ENCODE measurements at regions not wholly inside any gene's neighbourhood (a gene's known extent, or its start where the extent isn't known, plus 50 kb on each side); places are given as distances from the start of the nearest gene placed in this dataset.

DNA sequence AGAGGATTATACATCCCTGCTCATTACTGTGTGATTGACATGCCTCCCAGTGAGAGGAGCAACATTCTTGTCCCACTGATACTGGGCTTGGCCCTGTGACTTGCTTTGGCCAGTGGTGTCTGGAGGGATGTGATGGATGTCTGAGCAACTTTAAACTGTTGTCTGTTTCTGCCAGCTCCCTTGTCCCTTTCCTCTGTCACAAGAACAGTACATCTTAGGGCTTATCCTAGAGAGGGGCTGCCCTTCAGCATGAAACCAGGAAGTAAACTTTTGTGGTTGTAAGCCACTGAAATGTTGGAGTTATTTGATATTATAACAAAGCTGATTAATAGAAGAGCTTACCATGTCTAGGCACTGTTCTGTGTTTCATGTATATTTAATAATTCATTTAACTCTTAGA lies 82.9 kb upstream of the GPRC5B start:
- TF ChIP-seq, protein P1, sequence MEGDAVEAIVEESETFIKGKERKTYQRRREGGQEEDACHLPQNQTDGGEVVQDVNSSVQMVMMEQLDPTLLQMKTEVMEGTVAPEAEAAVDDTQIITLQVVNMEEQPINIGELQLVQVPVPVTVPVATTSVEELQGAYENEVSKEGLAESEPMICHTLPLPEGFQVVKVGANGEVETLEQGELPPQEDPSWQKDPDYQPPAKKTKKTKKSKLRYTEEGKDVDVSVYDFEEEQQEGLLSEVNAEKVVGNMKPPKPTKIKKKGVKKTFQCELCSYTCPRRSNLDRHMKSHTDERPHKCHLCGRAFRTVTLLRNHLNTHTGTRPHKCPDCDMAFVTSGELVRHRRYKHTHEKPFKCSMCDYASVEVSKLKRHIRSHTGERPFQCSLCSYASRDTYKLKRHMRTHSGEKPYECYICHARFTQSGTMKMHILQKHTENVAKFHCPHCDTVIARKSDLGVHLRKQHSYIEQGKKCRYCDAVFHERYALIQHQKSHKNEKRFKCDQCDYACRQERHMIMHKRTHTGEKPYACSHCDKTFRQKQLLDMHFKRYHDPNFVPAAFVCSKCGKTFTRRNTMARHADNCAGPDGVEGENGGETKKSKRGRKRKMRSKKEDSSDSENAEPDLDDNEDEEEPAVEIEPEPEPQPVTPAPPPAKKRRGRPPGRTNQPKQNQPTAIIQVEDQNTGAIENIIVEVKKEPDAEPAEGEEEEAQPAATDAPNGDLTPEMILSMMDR (IDR thresholded peaks at IDR 0.05; ENCODE audit: insufficient read depth in 1 of 2, low read depth in 1 of 2, low read length in 1 of 2, severe bottlenecking in 1 of 2, unreplicated experiment in 1 of 2) = no peak
- no peaks in the 10 kb centered on the region for H3K9me3 Mint-ChIP-seq (ENCODE audit: unreplicated experiment)
- intact Hi-C loops (cut with micrococcal nuclease; ENCODE audit: unreplicated experiment) = no loop called here
- no peaks in the 10 kb centered on the region for H3K36me3 Mint-ChIP-seq (ENCODE audit: insufficient read depth, unreplicated experiment)
- no peak overlapping the region for H3K4me3 ChIP-seq (ENCODE audit: low read depth, low read length)
- no peaks in the 10 kb centered on the region for H3K9me3 ChIP-seq
- BruUV-seq (replicated peaks) = no TSS peak
- H3K27me3 Mint-ChIP-seq (ENCODE audit: insufficient read depth, unreplicated experiment) = peaks cover 6% of the 10 kb centered on the region
- no peaks in the 10 kb centered on the region for H3K4me1 ChIP-seq
- POLR2A ChIA-PET = no interaction called here
- H3K4me3 Mint-ChIP-seq (ENCODE audit: unreplicated experiment) = no peak overlapping the region
- no peak overlapping the region for H3K27ac Mint-ChIP-seq (ENCODE audit: unreplicated experiment)
- DNase-seq = no peak
- no peaks in the 10 kb centered on the region for H3K27me3 ChIP-seq (replicated peaks; ENCODE audit: control insufficient read depth, insufficient read depth, low read length)
- H3K4me1 Mint-ChIP-seq (ENCODE audit: low read depth, unreplicated experiment) = no peaks in the 10 kb centered on the region
- CTCF ChIA-PET = no interaction called here
- H3K36me3 ChIP-seq (ENCODE audit: control insufficient read depth, insufficient read depth, low read length) = no peaks in the 10 kb centered on the region

- ChIA-PET CTCF (no interaction called here), POLR2A (no interaction called here)
- Histone ChIP-seq H3K27me3 (replicated peaks; ENCODE audit: control insufficient read depth, insufficient read depth, low read length) (no peaks in the 10 kb centered on the region), H3K36me3 (ENCODE audit: control insufficient read depth, insufficient read depth, low read length) (no peaks in the 10 kb centered on the region), H3K4me3 (ENCODE audit: low read depth, low read length) (no peak overlapping the region), H3K9me3 (no peaks in the 10 kb centered on the region), H3K4me1 (no peaks in the 10 kb centered on the region)
- DNase-seq = no peak
- TF ChIP-seq, protein P1 (IDR thresholded peaks at IDR 0.05; ENCODE audit: insufficient read depth in 1 of 2, low read depth in 1 of 2, low read length in 1 of 2, severe bottlenecking in 1 of 2, unreplicated experiment in 1 of 2) = no peak
- intact Hi-C loops (cut with micrococcal nuclease; ENCODE audit: unreplicated experiment) = no loop called here
- BruUV-seq (replicated peaks) = no TSS peak
- H3K27me3 Mint-ChIP-seq (ENCODE audit: insufficient read depth, unreplicated experiment) = peaks cover 16% of the 10 kb centered on the region
- no peak overlapping the region for H3K4me3 Mint-ChIP-seq (ENCODE audit: unreplicated experiment)
- H3K9me3 Mint-ChIP-seq (ENCODE audit: unreplicated experiment) = no peaks in the 10 kb centered on the region
- H3K36me3 Mint-ChIP-seq (ENCODE audit: insufficient read depth, unreplicated experiment) = no peaks in the 10 kb centered on the region
- H3K4me1 Mint-ChIP-seq (ENCODE audit: low read depth, unreplicated experiment) = no peaks in the 10 kb centered on the region
- H3K27ac Mint-ChIP-seq (ENCODE audit: unreplicated experiment) = no peak overlapping the region
These were observed 78.7 kb upstream of the GPRC5B start for GRCh38 chr16:19963301-19963700.

DNA sequence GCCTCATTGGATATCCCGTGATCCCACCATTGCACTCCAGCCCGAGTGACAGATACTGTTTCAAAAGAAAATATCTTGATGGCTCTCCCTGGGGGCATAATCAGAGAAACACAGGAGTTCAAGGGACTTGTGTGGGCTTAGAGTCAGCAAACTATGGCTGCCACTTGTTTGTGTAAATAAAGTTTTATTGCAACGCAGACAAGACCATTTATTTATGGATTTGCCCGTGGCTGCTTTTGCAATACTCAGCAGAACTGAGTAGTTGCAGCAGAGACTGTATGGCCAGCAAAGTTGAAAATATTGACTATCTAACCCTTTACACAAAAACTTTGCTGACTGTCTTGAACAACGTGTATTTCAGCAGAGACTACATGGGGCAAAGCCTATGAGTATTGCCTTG lies 75.5 kb upstream of the GPRC5B start:
- no peak overlapping the region for H3K27ac Mint-ChIP-seq (ENCODE audit: unreplicated experiment)

More for the DNA sequence above, 75.5 kb upstream of the GPRC5B start:
- Mint-ChIP-seq H3K36me3 (ENCODE audit: insufficient read depth, unreplicated experiment) (no peaks in the 10 kb centered on the region), H3K4me1 (ENCODE audit: low read depth, unreplicated experiment) (no peaks in the 10 kb centered on the region), H3K9me3 (ENCODE audit: unreplicated experiment) (no peaks in the 10 kb centered on the region), H3K4me3 (ENCODE audit: unreplicated experiment) (no peak overlapping the region), H3K27me3 (ENCODE audit: insufficient read depth, unreplicated experiment) (peaks cover 16% of the 10 kb centered on the region)
- H3K4me1 ChIP-seq = no peaks in the 10 kb centered on the region
- ChIA-PET POLR2A (no interaction called here), CTCF (interaction anchor here (0.5 kb wide), 1 partner anchor 8 kb away, joined by 3 read pairs; no protein-coding TSS in a partner anchor)
- no peaks in the 10 kb centered on the region for H3K27me3 ChIP-seq (replicated peaks; ENCODE audit: control insufficient read depth, insufficient read depth, low read length)
- no peak for DNase-seq
- TF ChIP-seq, protein P1 (IDR thresholded peaks at IDR 0.05; ENCODE audit: insufficient read depth in 1 of 2, low read depth in 1 of 2, low read length in 1 of 2, severe bottlenecking in 1 of 2, unreplicated experiment in 1 of 2) = no peak
- H3K9me3 ChIP-seq = no peaks in the 10 kb centered on the region
- no peak overlapping the region for H3K4me3 ChIP-seq (ENCODE audit: low read depth, low read length)
- intact Hi-C loops (cut with micrococcal nuclease; ENCODE audit: unreplicated experiment) = no loop called here
- BruUV-seq (replicated peaks) = no TSS peak
- H3K36me3 ChIP-seq (ENCODE audit: control insufficient read depth, insufficient read depth, low read length) = no peaks in the 10 kb centered on the region

Data from Caco-2 (cell line).